ENCODE measurements at regions not wholly inside any gene's neighbourhood (a gene's known extent, or its start where the extent isn't known, plus 50 kb on each side); places are given as distances from the start of the nearest gene placed in this dataset.

GRCh38 chr2:5751873-5752482, 59.8 kb downstream of the SOX11 start:
- Histone ChIP-seq H3K4me1 (ENCODE audit: control insufficient read depth, insufficient read depth, low read length) (no peaks in the 10 kb centered on the region), H3K4me3 (ENCODE audit: low read depth, low read length) (no peak overlapping the region), H3K9me3 (ENCODE audit: control insufficient read depth, insufficient read depth, low read depth, low read length) (no peaks in the 10 kb centered on the region), H3K27ac (ENCODE audit: low read depth, low read length) (no peak overlapping the region), H3K36me3 (ENCODE audit: control insufficient read depth, insufficient read depth, low read length) (no peaks in the 10 kb centered on the region), H3K27me3 (ENCODE audit: control insufficient read depth, insufficient read depth, low read length) (no peaks in the 10 kb centered on the region), H3K9ac (ENCODE audit: low read length) (no peak overlapping the region)

DNA sequence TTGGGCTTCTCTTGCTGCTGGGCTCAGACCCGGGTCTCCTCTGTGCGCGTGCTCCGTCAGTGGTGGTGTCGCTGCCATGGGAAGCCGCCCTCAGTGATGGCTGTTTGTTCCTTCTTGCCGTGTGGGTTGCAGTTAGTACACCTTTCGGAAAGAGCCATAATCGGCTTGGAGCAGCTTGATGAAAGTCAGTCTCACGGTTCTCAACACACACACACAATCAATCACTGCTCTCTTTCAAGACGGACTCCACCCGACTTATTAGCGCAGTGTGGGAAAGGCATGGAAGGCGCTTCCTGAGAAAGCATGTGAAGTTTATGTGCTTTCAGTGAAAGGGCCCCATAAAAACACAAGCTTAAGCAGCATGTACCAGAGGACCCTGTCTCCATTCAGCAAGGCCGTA, 64.1 kb downstream of the SOX11 start:
- H3K4me1 ChIP-seq (ENCODE audit: control insufficient read depth, insufficient read depth, low read length) = no peaks in the 10 kb centered on the region
- no peaks in the 10 kb centered on the region for H3K9me3 ChIP-seq (ENCODE audit: control insufficient read depth, insufficient read depth, low read depth, low read length)
- H3K4me3 ChIP-seq (ENCODE audit: low read depth, low read length) = no peak overlapping the region
- no peak overlapping the region for H3K9ac ChIP-seq (ENCODE audit: low read length)
- no peak overlapping the region for H3K27ac ChIP-seq (ENCODE audit: low read depth, low read length)
- no peaks in the 10 kb centered on the region for H3K36me3 ChIP-seq (ENCODE audit: control insufficient read depth, insufficient read depth, low read length)
- no peaks in the 10 kb centered on the region for H3K27me3 ChIP-seq (ENCODE audit: control insufficient read depth, insufficient read depth, low read length)

DNA sequence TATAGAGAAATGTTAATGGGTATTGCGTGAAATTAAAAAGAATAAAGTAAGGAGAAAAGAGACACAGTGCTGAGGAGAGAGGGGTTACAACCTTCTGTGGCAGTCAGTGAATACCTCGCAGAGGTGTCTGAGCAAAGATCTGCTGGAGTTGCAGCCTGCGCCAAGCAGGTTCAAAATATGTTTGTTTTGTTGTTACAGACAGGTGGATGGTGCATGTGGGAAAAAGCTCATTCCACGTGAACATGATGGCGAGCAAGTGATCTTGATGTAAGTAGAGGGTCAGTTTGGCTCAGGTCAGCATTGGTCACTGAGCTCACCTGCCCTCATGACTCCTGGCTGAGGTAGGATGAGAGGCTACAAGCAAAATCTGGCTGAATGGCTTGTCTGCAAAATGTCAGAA, 66.2 kb downstream of the SOX11 start:
- no peaks in the 10 kb centered on the region for H3K4me1 ChIP-seq (ENCODE audit: control insufficient read depth, insufficient read depth, low read length)
- H3K27me3 ChIP-seq (ENCODE audit: control insufficient read depth, insufficient read depth, low read length) = no peaks in the 10 kb centered on the region
- no peak overlapping the region for H3K9ac ChIP-seq (ENCODE audit: low read length)
- no peaks in the 10 kb centered on the region for H3K9me3 ChIP-seq (ENCODE audit: control insufficient read depth, insufficient read depth, low read depth, low read length)
- no peaks in the 10 kb centered on the region for H3K36me3 ChIP-seq (ENCODE audit: control insufficient read depth, insufficient read depth, low read length)
- no peak overlapping the region for H3K4me3 ChIP-seq (ENCODE audit: low read depth, low read length)
- no peak overlapping the region for H3K27ac ChIP-seq (ENCODE audit: low read depth, low read length)

- no peak overlapping the region for H3K27ac ChIP-seq (ENCODE audit: low read depth, low read length)
- no peaks in the 10 kb centered on the region for H3K9me3 ChIP-seq (ENCODE audit: control insufficient read depth, insufficient read depth, low read depth, low read length)
- H3K36me3 ChIP-seq (ENCODE audit: control insufficient read depth, insufficient read depth, low read length) = no peaks in the 10 kb centered on the region
- no peak overlapping the region for H3K4me3 ChIP-seq (ENCODE audit: low read depth, low read length)
- no peaks in the 10 kb centered on the region for H3K4me1 ChIP-seq (ENCODE audit: control insufficient read depth, insufficient read depth, low read length)
- H3K9ac ChIP-seq (ENCODE audit: low read length) = no peak overlapping the region
- no peaks in the 10 kb centered on the region for H3K27me3 ChIP-seq (ENCODE audit: control insufficient read depth, insufficient read depth, low read length)
Measured at GRCh38 chr2:5759949-5760348, 67.8 kb downstream of the SOX11 start.

DNA sequence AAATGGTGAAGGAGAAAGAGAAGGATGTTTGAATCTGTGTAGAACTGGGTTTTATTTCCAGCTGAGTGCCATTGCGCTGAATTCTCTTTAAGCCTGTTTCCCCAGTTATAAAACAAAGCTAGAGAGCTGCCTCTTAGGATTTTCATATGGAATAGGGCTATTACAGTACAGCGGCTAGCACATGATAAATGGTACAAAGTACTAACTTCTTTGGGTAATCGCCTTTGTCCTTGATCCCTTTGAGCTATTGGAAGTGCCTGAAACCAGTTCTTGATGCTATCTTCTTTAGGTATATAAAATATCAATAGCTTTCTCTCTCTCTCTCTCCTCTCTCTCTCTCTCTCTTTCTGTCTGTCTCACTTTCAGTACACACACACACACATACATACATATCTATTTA, 71.3 kb downstream of the SOX11 start:
- Histone ChIP-seq H3K9ac (ENCODE audit: low read length) (no peak overlapping the region), H3K4me1 (ENCODE audit: control insufficient read depth, insufficient read depth, low read length) (no peaks in the 10 kb centered on the region), H3K9me3 (ENCODE audit: control insufficient read depth, insufficient read depth, low read depth, low read length) (no peaks in the 10 kb centered on the region), H3K27me3 (ENCODE audit: control insufficient read depth, insufficient read depth, low read length) (no peaks in the 10 kb centered on the region), H3K36me3 (ENCODE audit: control insufficient read depth, insufficient read depth, low read length) (no peaks in the 10 kb centered on the region), H3K4me3 (ENCODE audit: low read depth, low read length) (no peak overlapping the region), H3K27ac (ENCODE audit: low read depth, low read length) (no peak overlapping the region)

DNA sequence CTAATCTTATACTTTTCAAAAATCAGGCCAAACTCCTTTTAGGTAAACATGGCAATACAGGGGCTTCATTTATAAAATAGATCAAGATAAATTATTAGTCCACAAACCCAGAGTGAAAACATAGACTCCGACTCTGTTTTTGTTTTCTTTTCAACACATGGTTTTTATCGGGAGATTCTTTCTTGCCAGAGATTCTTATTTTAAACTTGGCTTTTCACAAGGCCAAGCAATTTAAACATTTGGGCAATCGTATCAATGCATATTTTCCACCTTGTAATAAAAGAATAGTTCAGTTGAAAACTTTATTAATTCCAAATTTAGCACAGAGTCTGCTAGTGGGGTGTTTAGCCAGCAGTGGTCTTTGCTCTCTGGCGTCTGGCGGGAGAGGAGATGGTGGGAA, 71.9 kb downstream of the SOX11 start:
- no peaks in the 10 kb centered on the region for H3K9me3 ChIP-seq (ENCODE audit: control insufficient read depth, insufficient read depth, low read depth, low read length)
- H3K4me1 ChIP-seq (ENCODE audit: control insufficient read depth, insufficient read depth, low read length) = no peaks in the 10 kb centered on the region
- H3K9ac ChIP-seq (ENCODE audit: low read length) = no peak overlapping the region
- H3K4me3 ChIP-seq (ENCODE audit: low read depth, low read length) = no peak overlapping the region
- no peak overlapping the region for H3K27ac ChIP-seq (ENCODE audit: low read depth, low read length)
- H3K36me3 ChIP-seq (ENCODE audit: control insufficient read depth, insufficient read depth, low read length) = no peaks in the 10 kb centered on the region
- no peaks in the 10 kb centered on the region for H3K27me3 ChIP-seq (ENCODE audit: control insufficient read depth, insufficient read depth, low read length)

GRCh38 chr2:5766056-5766455, 73.9 kb downstream of the SOX11 start:
- H3K27me3 ChIP-seq (ENCODE audit: control insufficient read depth, insufficient read depth, low read length) = no peaks in the 10 kb centered on the region
- H3K4me1 ChIP-seq (ENCODE audit: control insufficient read depth, insufficient read depth, low read length) = no peaks in the 10 kb centered on the region
- H3K9me3 ChIP-seq (ENCODE audit: control insufficient read depth, insufficient read depth, low read depth, low read length) = no peaks in the 10 kb centered on the region
- no peak overlapping the region for H3K27ac ChIP-seq (ENCODE audit: low read depth, low read length)
- no peaks in the 10 kb centered on the region for H3K36me3 ChIP-seq (ENCODE audit: control insufficient read depth, insufficient read depth, low read length)
- H3K9ac ChIP-seq (ENCODE audit: low read length) = no peak overlapping the region
- H3K4me3 ChIP-seq (ENCODE audit: low read depth, low read length) = no peak overlapping the region

GRCh38 chr2:5766561-5766960, 74.4 kb downstream of the SOX11 start:
- Histone ChIP-seq H3K4me1 (ENCODE audit: control insufficient read depth, insufficient read depth, low read length) (no peaks in the 10 kb centered on the region), H3K4me3 (ENCODE audit: low read depth, low read length) (no peak overlapping the region), H3K9me3 (ENCODE audit: control insufficient read depth, insufficient read depth, low read depth, low read length) (no peaks in the 10 kb centered on the region), H3K27ac (ENCODE audit: low read depth, low read length) (no peak overlapping the region), H3K36me3 (ENCODE audit: control insufficient read depth, insufficient read depth, low read length) (no peaks in the 10 kb centered on the region), H3K27me3 (ENCODE audit: control insufficient read depth, insufficient read depth, low read length) (no peaks in the 10 kb centered on the region), H3K9ac (ENCODE audit: low read length) (no peak overlapping the region)

- H3K9me3 ChIP-seq (ENCODE audit: control insufficient read depth, insufficient read depth, low read depth, low read length) = no peaks in the 10 kb centered on the region
- H3K9ac ChIP-seq (ENCODE audit: low read length) = no peak overlapping the region
- H3K27me3 ChIP-seq (ENCODE audit: control insufficient read depth, insufficient read depth, low read length) = no peaks in the 10 kb centered on the region
- no peaks in the 10 kb centered on the region for H3K4me1 ChIP-seq (ENCODE audit: control insufficient read depth, insufficient read depth, low read length)
- no peaks in the 10 kb centered on the region for H3K36me3 ChIP-seq (ENCODE audit: control insufficient read depth, insufficient read depth, low read length)
- H3K4me3 ChIP-seq (ENCODE audit: low read depth, low read length) = no peak overlapping the region
- no peak overlapping the region for H3K27ac ChIP-seq (ENCODE audit: low read depth, low read length)
Measured at GRCh38 chr2:5777131-5777535, 84.9 kb downstream of the SOX11 start.

DNA sequence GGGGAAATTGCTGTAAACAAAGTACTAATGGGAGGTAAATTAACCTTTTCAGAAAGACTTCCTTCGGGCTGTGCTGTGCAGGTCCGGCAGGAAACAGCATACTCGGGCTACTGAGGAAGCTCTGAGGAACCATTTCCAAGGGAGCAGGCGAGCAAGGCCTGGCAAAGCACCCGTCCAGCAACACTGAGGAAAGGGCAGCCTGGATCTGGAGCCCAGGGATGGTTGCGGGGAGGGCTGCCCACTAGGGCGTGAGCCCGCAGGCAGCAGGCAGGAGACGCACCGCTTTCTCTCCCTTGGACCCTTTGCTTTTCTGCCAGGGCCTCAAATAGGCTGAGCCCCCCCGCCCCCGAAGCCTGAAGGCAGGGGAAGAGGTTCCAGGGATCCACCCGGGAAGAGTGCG, 89.5 kb downstream of the SOX11 start:
- no peak overlapping the region for H3K27ac ChIP-seq (ENCODE audit: low read depth, low read length)

DNA sequence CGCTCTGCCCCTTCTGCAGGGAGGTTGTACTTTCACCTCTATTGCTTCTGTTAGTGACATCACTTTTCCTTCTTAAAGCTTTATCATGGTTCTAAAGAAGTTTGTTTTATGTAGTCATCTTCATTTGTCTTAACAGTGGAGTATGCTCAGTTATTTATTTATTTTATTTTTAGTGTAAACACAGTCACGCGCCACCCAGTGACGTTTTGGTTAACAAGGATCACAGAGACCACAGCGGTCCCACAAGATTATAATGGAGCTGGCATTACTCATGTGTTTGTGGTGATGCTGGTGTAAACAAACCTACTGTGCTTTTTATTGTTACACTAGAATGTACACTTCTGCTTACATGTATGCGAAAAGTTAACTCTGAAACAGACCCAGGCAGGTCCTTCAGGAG, 89.9 kb downstream of the SOX11 start:
- Histone ChIP-seq H3K27me3 (ENCODE audit: control insufficient read depth, insufficient read depth, low read length) (no peaks in the 10 kb centered on the region), H3K27ac (ENCODE audit: low read depth, low read length) (no peak overlapping the region), H3K4me3 (ENCODE audit: low read depth, low read length) (no peak overlapping the region), H3K9me3 (ENCODE audit: control insufficient read depth, insufficient read depth, low read depth, low read length) (peaks cover 2% of the 10 kb centered on the region; the same call in 1 of the 2 replicates), H3K9ac (ENCODE audit: low read length) (no peak overlapping the region), H3K4me1 (ENCODE audit: control insufficient read depth, insufficient read depth, low read length) (no peaks in the 10 kb centered on the region), H3K36me3 (ENCODE audit: control insufficient read depth, insufficient read depth, low read length) (no peaks in the 10 kb centered on the region)

More for the DNA sequence above, 89.5 kb downstream of the SOX11 start:
- Histone ChIP-seq H3K27me3 (ENCODE audit: control insufficient read depth, insufficient read depth, low read length) (no peaks in the 10 kb centered on the region), H3K36me3 (ENCODE audit: control insufficient read depth, insufficient read depth, low read length) (no peaks in the 10 kb centered on the region), H3K9me3 (ENCODE audit: control insufficient read depth, insufficient read depth, low read depth, low read length) (no peaks in the 10 kb centered on the region; the same call in 1 of the 2 replicates), H3K4me1 (ENCODE audit: control insufficient read depth, insufficient read depth, low read length) (no peaks in the 10 kb centered on the region), H3K4me3 (ENCODE audit: low read depth, low read length) (no peak overlapping the region), H3K9ac (ENCODE audit: low read length) (no peak overlapping the region)

DNA sequence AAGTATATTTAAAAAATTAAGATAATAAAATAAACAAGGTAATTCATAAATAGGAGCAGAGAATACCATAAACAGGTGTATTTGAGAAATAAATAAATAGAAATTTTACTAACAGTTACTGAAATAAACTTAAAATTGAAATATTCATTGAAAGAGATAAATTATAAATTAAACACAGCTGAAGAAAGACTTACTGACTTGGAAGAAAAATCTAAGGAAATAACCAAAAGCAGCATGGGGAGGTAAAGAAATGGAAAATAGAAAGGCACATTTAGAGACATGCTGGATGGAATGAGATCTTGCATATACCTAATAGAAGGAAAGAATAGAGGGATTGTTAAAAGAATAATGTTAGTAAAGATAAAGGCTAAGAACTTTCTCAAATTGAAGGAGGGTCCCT, 96.3 kb downstream of the SOX11 start:
- H3K4me1 ChIP-seq (ENCODE audit: control insufficient read depth, insufficient read depth, low read length) = no peaks in the 10 kb centered on the region
- no peak overlapping the region for H3K9ac ChIP-seq (ENCODE audit: low read length)
- H3K9me3 ChIP-seq (ENCODE audit: control insufficient read depth, insufficient read depth, low read depth, low read length) = peaks cover 17% of the 10 kb centered on the region
- no peaks in the 10 kb centered on the region for H3K36me3 ChIP-seq (ENCODE audit: control insufficient read depth, insufficient read depth, low read length)
- no peaks in the 10 kb centered on the region for H3K27me3 ChIP-seq (ENCODE audit: control insufficient read depth, insufficient read depth, low read length)
- H3K4me3 ChIP-seq (ENCODE audit: low read depth, low read length) = no peak overlapping the region
- H3K27ac ChIP-seq (ENCODE audit: low read depth, low read length) = no peak overlapping the region
